HCT116 (cell line): ENCODE measurements at regions not wholly inside any gene's neighbourhood (a gene's known extent, or its start where the extent isn't known, plus 50 kb on each side); places are given as distances from the start of the nearest gene placed in this dataset.

ENCODE experiments used
- CTCF ChIP-seq, 3 experiments: fragments of 200-600 bp in 1 of 3; sonication (generic) in 1 of 3; IDR thresholded peaks in 2 of 3; conservative IDR thresholded peaks in 1 of 3; 2 replicates each; pipeline ENCODE4 v1.5.1; 2012 to 2017; ENCODE audit warnings: low read depth in 2 of 3, low read length in 2 of 3, antibody characterized with exemption in 1 of 3, borderline replicate concordance in 1 of 3, control low read depth in 1 of 3, mild to moderate bottlenecking in 1 of 3, mixed read lengths in 1 of 3, mixed run types in 1 of 3, moderate library complexity in 1 of 3; ENCODE audit not compliant: insufficient read depth in 1 of 3
- TF ChIP-seq, protein P1 (sequence below): IDR thresholded peaks from 2 replicates; pipeline ENCODE4 v1.6.1; 2011; ENCODE audit warnings: mild to moderate bottlenecking, low read length, moderate library complexity; ENCODE audit not compliant: insufficient replicate concordance; ENCODE audit errors: extremely low read depth

- TF ChIP-seq, protein P1, sequence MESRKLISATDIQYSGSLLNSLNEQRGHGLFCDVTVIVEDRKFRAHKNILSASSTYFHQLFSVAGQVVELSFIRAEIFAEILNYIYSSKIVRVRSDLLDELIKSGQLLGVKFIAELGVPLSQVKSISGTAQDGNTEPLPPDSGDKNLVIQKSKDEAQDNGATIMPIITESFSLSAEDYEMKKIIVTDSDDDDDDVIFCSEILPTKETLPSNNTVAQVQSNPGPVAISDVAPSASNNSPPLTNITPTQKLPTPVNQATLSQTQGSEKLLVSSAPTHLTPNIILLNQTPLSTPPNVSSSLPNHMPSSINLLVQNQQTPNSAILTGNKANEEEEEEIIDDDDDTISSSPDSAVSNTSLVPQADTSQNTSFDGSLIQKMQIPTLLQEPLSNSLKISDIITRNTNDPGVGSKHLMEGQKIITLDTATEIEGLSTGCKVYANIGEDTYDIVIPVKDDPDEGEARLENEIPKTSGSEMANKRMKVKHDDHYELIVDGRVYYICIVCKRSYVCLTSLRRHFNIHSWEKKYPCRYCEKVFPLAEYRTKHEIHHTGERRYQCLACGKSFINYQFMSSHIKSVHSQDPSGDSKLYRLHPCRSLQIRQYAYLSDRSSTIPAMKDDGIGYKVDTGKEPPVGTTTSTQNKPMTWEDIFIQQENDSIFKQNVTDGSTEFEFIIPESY: no peak
- no peak for TF ChIP-seq CTCF (IDR thresholded peaks at IDR 0.05 in 2 of 3, conservative IDR thresholded peaks at IDR 0.05 in 1 of 3; ENCODE audit: borderline replicate concordance in 1 of 3, insufficient read depth in 1 of 3, low read depth in 2 of 3, low read length in 2 of 3)
Observed at GRCh38 chr12:66739266-66739665, 60.4 kb upstream of the GRIP1 start.
